Activated CD8-positive, alpha-beta memory T cell treated with anti-CD3 and anti-CD28 coated beads, Interleukin-2, amount 10 ng/mL, durations not matched to agents 7 days and 5 days (primary cell): ENCODE measurements at regions not wholly inside any gene's neighbourhood (a gene's known extent, or its start where the extent isn't known, plus 50 kb on each side); places are given as distances from the start of the nearest gene placed in this dataset.

Source experiments
- ATAC-seq: fragments of 150-1000 bp; cut with Tn5 transposase; one replicate; pipeline ENCODE4 v1.10.0; 2021; ENCODE audit warnings: moderate library complexity
- CTCF ChIA-PET: fragments of 350-600 bp; sonication (Branson Sonifier 250); formaldehyde crosslinking; loops from one replicate; lab custom pipeline; 2021; ENCODE audit warnings: antibody characterized with exemption; lab: Charles Lee
- DNase-seq: peaks from one replicate; pipeline ENCODE4 v3.0.0-alpha.2; 2020
- H3K27ac Mint-ChIP-seq: one replicate; pipeline ENCODE4 v1.8.0; 2021; ENCODE audit warnings: mild to moderate bottlenecking, mixed read lengths
- H3K27me3 Mint-ChIP-seq: one replicate; pipeline ENCODE4 v1.8.0; 2021; ENCODE audit warnings: mixed read lengths
- H3K36me3 Mint-ChIP-seq: one replicate; pipeline ENCODE4 v1.8.0; 2021; ENCODE audit warnings: mild to moderate bottlenecking, mixed read lengths
- H3K4me1 Mint-ChIP-seq: one replicate; pipeline ENCODE4 v1.8.0; 2021; ENCODE audit warnings: mixed read lengths
- H3K4me3 Mint-ChIP-seq: one replicate; pipeline ENCODE4 v1.8.0; 2021; ENCODE audit warnings: mild to moderate bottlenecking, moderate library complexity, mixed read lengths
- H3K9me3 Mint-ChIP-seq: one replicate; pipeline ENCODE4 v1.8.0; 2022; ENCODE audit warnings: low read depth, mixed read lengths

DNA sequence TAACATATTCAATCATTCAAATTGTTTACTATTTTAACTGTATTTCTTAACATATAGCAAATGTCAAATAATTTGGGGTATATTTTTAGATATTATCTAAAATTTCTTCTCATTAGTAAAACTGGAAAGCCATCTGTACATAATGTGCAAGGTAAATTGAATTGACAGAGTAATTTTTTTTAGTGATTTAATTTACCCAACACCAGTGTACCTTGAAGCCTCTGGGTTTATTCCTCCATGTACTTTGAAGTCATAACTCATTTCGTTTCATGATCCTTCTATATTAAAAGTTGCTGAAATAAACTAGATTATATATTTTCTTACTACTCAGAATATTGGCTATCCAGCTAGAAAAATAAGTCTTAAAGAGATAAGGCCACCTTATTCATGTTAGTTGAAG, 674.9 kb downstream of the PRR16 start:
- CTCF ChIA-PET: no interaction called here

DNA sequence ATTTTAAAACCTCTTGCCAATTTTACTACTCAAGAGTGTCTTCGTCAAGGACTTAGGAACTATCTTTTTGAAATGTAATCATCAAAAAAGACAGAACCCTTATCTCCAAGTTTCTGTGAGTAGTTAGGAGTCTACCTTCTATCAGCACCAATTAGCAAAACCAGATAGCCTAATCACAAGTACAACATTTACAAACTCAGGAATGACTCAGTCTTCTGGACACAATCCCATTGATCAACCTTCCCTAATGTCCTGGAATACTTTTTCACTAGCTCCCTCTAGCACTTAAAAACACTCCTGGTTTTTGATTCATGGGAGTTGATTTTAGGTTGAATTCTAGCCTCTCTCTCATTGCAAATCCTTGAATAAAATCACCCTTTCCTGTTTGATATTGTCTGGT, 680.7 kb downstream of the PRR16 start:
- Mint-ChIP-seq H3K27ac (no peak overlapping the region), H3K36me3 (no peaks in the 10 kb centered on the region), H3K4me1 (no peaks in the 10 kb centered on the region), H3K9me3 (peaks cover 14% of the 10 kb centered on the region), H3K27me3 (no peaks in the 10 kb centered on the region), H3K4me3 (no peak overlapping the region)
- CTCF ChIA-PET: no interaction called here
- DNase-seq: no peak
- ATAC-seq: no peak

More for the DNA sequence above, 674.9 kb downstream of the PRR16 start:
- no peak for DNase-seq
- H3K4me1 Mint-ChIP-seq: no peaks in the 10 kb centered on the region
- no peak overlapping the region for H3K27ac Mint-ChIP-seq
- no peak for ATAC-seq
- H3K27me3 Mint-ChIP-seq: no peaks in the 10 kb centered on the region
- peaks cover 8% of the 10 kb centered on the region for H3K9me3 Mint-ChIP-seq
- no peak overlapping the region for H3K4me3 Mint-ChIP-seq
- H3K36me3 Mint-ChIP-seq: no peaks in the 10 kb centered on the region

DNA sequence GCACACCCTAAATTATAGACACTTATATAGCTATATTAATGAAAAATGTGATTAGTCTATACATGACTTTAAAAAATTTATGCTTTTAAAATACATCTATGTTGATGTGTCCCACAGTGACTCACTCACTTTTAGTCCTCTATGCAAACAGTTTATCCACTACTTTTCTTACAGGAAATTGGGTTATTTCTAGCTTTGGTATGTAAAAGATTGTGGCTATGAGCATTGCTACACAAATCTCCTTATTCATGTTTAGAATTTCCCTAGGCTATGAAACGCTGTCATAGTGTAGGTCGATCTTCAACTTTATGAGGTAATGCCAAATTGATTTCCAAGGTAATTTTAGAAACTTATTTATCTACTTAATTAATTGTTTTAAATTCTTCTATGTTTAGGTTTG, 687.4 kb downstream of the PRR16 start:
- Mint-ChIP-seq H3K4me3 (no peak overlapping the region), H3K36me3 (no peaks in the 10 kb centered on the region)

DNA sequence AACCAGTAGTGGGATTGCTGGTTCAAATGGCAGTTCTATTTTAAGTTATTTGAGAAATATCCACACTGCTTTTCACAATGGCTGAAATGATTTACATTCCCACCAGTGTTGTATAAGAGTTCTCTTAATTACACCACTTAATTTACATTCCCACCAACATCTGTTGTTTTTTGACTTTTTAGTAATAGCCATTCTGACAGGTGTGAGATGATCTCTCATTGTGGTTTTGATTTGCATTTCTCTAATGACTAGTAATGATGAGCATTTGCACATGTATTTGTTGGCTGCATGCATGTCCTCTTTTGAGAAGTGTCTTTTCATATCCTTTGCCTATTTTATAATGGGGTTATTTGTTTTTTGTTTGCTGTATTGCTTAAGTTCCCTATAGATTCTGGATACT, 688.3 kb downstream of the PRR16 start:
- no peak for DNase-seq
- H3K36me3 Mint-ChIP-seq: no peaks in the 10 kb centered on the region
- H3K27me3 Mint-ChIP-seq: no peaks in the 10 kb centered on the region
- H3K4me1 Mint-ChIP-seq: no peaks in the 10 kb centered on the region
- peaks cover 10% of the 10 kb centered on the region for H3K9me3 Mint-ChIP-seq
- H3K4me3 Mint-ChIP-seq: no peak overlapping the region
- no peak for ATAC-seq
- H3K27ac Mint-ChIP-seq: no peak overlapping the region
- CTCF ChIA-PET: no interaction called here

More for the DNA sequence above, 687.4 kb downstream of the PRR16 start:
- CTCF ChIA-PET: no interaction called here
- Mint-ChIP-seq H3K4me1 (no peaks in the 10 kb centered on the region), H3K27me3 (no peaks in the 10 kb centered on the region), H3K9me3 (peaks cover 12% of the 10 kb centered on the region), H3K27ac (no peak overlapping the region)
- ATAC-seq (no peak), DNase-seq (no peak)

DNA sequence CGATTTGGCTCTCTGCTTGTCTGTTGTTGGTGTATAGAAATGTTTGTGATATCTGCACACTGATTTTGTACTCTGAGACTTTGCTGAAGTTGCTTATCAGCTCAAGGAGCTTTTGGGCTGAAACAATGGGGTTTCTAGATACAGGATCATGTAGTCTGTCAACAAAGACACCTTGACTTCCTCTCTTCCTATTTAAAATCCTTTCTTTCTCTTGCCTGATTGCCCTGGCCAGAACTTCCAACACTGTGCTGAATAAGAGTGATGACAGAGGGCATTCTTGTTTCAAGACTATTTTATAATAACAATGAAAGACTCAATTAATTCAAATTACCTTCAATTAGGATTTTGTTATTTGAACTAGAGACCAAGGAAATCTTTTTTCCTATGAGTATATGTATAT, 692.5 kb downstream of the PRR16 start:
- Mint-ChIP-seq H3K27ac (no peak overlapping the region), H3K36me3 (no peaks in the 10 kb centered on the region), H3K9me3 (peaks cover 4% of the 10 kb centered on the region), H3K4me3 (no peak overlapping the region), H3K4me1 (no peaks in the 10 kb centered on the region), H3K27me3 (no peaks in the 10 kb centered on the region)
- ATAC-seq: no peak
- CTCF ChIA-PET: no interaction called here
- DNase-seq: no peak

DNA sequence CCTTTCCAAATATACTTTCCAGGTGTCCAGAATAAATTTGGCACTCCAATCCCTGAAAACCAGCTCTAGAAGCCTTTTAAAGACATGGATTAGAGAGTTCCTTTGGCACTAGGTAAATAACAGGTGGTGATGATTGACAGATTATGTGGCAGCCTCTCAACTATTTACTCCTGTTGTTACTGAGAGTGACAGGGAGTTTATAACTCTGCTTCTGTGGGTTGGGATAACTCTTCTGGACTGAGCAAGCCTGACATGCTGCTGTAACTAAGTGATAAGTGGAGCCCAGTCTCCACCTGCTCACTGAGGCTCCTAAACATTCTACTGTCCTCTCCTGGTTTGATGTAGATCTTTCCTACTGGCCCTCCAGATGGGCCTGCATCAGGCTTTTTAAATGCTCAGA, 693.2 kb upstream of the FTMT start:
- H3K4me1 Mint-ChIP-seq: no peaks in the 10 kb centered on the region
- no peaks in the 10 kb centered on the region for H3K27me3 Mint-ChIP-seq
- H3K4me3 Mint-ChIP-seq: no peak overlapping the region
- no peak for DNase-seq
- CTCF ChIA-PET: no interaction called here
- no peaks in the 10 kb centered on the region for H3K36me3 Mint-ChIP-seq
- ATAC-seq: no peak
- no peak overlapping the region for H3K27ac Mint-ChIP-seq
- peaks cover 4% of the 10 kb centered on the region for H3K9me3 Mint-ChIP-seq

DNA sequence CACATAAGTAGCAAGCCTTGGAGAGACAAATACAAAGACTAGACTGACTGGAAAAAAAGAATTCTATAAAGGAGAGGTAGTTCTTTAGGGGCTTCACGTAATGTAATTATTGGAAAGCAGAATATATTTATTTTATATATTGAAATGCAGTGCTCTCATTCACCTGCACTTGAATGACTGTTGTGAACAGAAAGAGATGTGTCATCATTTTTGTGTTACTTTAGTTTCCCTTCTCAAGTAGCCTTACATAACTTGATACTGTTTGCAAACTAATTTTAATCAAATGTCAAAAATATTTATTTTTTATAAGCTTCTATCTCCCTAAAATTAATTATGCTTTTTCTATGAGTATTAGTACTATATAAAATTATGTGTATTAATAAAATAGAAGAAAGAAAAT, 691.1 kb upstream of the FTMT start:
- H3K9me3 Mint-ChIP-seq: peaks cover 4% of the 10 kb centered on the region
- H3K27ac Mint-ChIP-seq: no peak overlapping the region
- H3K4me3 Mint-ChIP-seq: no peak overlapping the region
- CTCF ChIA-PET: no interaction called here
- ATAC-seq (no peak), DNase-seq (no peak)
- H3K27me3 Mint-ChIP-seq: no peaks in the 10 kb centered on the region
- no peaks in the 10 kb centered on the region for H3K4me1 Mint-ChIP-seq
- no peaks in the 10 kb centered on the region for H3K36me3 Mint-ChIP-seq

DNA sequence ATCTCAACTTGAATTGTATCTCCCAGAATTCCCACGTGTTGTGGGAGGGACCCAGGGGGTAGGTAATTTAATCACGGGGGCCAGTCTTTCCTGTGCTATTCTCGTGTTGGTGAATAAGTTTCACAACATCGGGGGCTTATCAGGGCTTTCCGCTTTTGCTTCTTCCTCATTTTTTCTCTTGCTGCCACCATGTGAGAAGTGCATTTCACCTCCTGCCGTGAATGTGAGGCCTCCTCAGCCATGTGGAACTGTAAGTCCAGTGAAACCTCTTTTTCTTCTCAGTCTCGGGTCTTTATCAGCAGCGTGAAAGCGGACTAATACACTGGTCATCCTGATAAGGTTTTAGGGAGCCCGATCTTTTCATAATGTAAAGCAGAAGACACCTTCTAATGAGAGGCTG, 687.0 kb upstream of the FTMT start:
- Mint-ChIP-seq H3K9me3 (no peaks in the 10 kb centered on the region), H3K27me3 (no peaks in the 10 kb centered on the region), H3K27ac (no peak overlapping the region), H3K4me1 (no peaks in the 10 kb centered on the region), H3K36me3 (no peaks in the 10 kb centered on the region), H3K4me3 (no peak overlapping the region)
- no peak for ATAC-seq
- no peak for DNase-seq
- CTCF ChIA-PET: no interaction called here

DNA sequence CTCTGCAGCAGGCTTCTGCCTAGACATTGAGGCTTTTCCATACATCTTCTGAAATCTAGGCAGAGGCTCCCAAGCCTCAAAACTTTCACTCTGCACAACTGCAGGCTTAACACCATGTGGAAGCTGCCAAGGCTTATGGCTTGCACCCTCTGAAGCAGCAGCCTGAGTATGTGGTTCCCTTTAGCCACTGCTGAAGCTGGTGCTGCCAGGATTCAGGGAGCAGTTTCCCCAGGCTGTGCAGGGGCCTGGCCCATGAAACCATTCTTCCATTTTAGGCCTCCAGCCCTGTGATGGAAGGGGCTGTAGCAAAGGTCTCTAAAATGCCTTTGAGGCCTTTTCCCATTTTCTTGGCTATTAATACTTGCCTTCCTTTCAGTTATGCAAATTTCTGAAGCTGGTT, 680.3 kb upstream of the FTMT start:
- H3K36me3 Mint-ChIP-seq: no peaks in the 10 kb centered on the region
- no peaks in the 10 kb centered on the region for H3K9me3 Mint-ChIP-seq
- H3K27ac Mint-ChIP-seq: no peak overlapping the region
- H3K4me3 Mint-ChIP-seq: no peak overlapping the region
- no peaks in the 10 kb centered on the region for H3K27me3 Mint-ChIP-seq
- DNase-seq (no peak), ATAC-seq (no peak)
- H3K4me1 Mint-ChIP-seq: no peaks in the 10 kb centered on the region
- CTCF ChIA-PET: no interaction called here

DNA sequence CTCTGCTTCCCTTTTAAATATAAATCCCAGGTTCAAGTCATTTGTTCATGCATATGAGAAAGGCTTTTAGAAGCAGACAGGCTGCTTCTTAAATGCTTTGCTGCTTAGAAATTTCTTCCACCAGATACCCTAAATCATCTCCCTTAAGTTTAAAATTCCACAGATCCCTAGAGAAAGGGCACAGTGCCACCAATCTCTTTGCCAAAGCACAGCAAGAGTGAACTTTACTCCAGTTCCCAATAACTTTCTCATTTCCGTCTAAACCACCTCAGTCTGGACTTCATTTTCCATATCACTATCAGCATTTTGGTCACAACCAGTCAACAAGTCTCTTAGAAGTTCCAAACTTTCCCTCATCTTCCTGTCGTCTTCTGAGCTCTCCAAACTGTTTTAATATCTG, 679.8 kb upstream of the FTMT start:
- no peaks in the 10 kb centered on the region for H3K9me3 Mint-ChIP-seq
- H3K36me3 Mint-ChIP-seq: no peaks in the 10 kb centered on the region
- H3K27me3 Mint-ChIP-seq: no peaks in the 10 kb centered on the region
- no peak for DNase-seq
- no peak overlapping the region for H3K27ac Mint-ChIP-seq
- CTCF ChIA-PET: no interaction called here
- ATAC-seq: no peak
- H3K4me1 Mint-ChIP-seq: no peaks in the 10 kb centered on the region
- H3K4me3 Mint-ChIP-seq: no peak overlapping the region

DNA sequence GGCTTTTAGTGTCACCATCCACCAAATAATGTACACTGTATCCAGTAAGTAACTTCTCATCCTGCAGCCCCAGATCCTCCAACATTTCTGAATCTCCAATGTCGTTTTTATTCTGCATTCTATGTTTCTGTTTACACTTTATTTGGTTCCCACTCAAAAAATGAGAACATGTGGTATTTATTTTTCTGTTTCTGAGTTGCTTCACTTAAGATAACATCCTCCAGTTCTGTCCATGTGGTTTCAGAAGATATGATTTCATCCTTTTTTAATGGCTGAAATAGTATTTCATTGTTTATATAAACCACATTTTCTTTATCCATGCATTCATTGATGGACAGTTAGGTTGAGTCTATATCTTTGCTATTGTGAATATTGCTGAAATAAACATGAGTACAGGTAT, 677.3 kb upstream of the FTMT start:
- H3K4me3 Mint-ChIP-seq: no peak overlapping the region
- CTCF ChIA-PET: no interaction called here
- DNase-seq (no peak), ATAC-seq (no peak)
- no peaks in the 10 kb centered on the region for H3K4me1 Mint-ChIP-seq
- H3K9me3 Mint-ChIP-seq: no peaks in the 10 kb centered on the region
- H3K36me3 Mint-ChIP-seq: no peaks in the 10 kb centered on the region
- no peak overlapping the region for H3K27ac Mint-ChIP-seq
- no peaks in the 10 kb centered on the region for H3K27me3 Mint-ChIP-seq

DNA sequence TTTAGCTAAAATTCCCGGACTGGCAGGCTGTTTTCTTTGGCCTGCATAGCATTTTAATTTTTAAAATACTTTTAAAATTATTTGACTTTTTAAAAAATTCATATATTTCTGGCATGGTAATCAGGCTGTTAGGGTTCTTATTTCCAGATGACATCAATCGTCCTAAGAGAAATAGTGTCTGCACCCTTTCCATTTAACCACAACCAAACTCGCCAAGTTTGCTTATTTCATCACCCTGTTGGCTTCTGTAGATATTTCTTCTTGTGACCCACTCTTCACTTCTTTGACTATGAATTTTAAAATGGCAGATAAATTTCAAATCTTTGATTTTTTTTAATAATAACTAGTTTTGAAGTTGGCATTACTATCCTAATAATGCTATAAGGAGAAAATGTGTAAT, 675.7 kb upstream of the FTMT start:
- H3K4me1 Mint-ChIP-seq: no peaks in the 10 kb centered on the region
- H3K4me3 Mint-ChIP-seq: no peak overlapping the region
- no peaks in the 10 kb centered on the region for H3K27me3 Mint-ChIP-seq
- no peaks in the 10 kb centered on the region for H3K36me3 Mint-ChIP-seq
- ATAC-seq (no peak), DNase-seq (no peak)
- no peak overlapping the region for H3K27ac Mint-ChIP-seq
- CTCF ChIA-PET: no interaction called here
- peaks cover 2% of the 10 kb centered on the region for H3K9me3 Mint-ChIP-seq

DNA sequence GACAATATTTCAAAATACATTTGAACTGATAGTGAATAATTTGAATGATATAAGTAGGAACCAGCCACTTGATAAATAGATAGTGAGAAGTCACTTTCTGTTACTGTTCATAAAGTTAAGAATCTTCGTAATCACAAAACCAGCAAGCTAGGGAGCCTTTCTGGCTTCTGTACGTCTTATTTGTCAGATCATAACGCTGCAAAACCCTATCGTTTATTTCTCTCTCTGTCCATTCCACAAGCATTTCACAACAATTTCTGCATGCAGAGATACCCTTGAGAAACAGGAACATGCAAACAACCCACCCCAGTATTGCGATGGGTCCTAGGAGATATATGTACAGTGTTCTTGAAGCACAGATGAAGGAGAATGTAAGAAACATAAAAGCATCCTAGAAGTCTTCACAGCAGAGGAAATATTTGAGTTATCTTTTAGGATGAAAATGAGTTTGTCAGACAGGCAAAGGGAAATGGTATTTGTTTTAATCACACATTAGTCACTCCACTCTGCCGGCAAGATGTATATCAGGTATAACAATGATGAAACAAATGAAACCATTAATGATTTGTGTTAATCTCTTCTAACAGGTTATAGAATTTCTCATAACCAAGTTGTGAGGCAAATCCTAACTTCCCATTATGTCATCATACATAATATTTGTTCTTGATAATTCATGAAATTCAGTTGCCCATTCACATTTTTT, 668.7 kb upstream of the FTMT start:
- ATAC-seq (no peak), DNase-seq (no peak)
- Mint-ChIP-seq H3K27me3 (no peaks in the 10 kb centered on the region), H3K9me3 (peaks cover 4% of the 10 kb centered on the region), H3K36me3 (no peaks in the 10 kb centered on the region), H3K4me1 (no peaks in the 10 kb centered on the region), H3K27ac (no peak overlapping the region), H3K4me3 (no peak overlapping the region)
- CTCF ChIA-PET: no interaction called here

DNA sequence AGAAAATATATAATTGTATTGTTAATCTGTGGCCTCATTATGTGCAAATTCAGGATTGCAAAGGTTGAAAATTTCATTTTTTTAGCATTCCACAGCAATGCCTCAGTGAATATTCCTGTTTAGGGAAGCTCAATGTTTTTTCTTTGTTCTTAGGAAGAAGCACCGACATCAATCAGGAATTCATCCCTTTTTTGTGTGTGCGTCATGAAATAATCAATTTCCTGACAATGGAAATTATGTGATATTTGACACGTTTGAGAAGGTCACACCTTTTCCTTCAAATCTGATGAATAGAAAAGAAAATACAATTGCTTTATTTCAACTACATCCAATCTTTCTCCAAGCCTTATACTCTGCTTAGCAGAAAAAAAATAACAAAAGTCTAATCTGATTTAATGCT, 662.8 kb upstream of the FTMT start:
- Mint-ChIP-seq H3K27ac (no peak overlapping the region), H3K9me3 (peaks cover 11% of the 10 kb centered on the region), H3K4me1 (no peaks in the 10 kb centered on the region), H3K4me3 (no peak overlapping the region), H3K27me3 (no peaks in the 10 kb centered on the region), H3K36me3 (no peaks in the 10 kb centered on the region)
- CTCF ChIA-PET: no interaction called here
- ATAC-seq (no peak), DNase-seq (no peak)
